GM18951 (cell line): ENCODE measurements at regions not wholly inside any gene's neighbourhood (a gene's known extent, or its start where the extent isn't known, plus 50 kb on each side); places are given as distances from the start of the nearest gene placed in this dataset.
"Not testable (repeated sequence)": the region's sequence is repeated elsewhere in the genome, so short reads cannot be mapped to it uniquely, and the experiment has no call there.

Experiments
- POLR2A ChIP-seq: IDR thresholded peaks from 4 replicates; pipeline ENCODE4 v1.6.1; 2011; ENCODE audit warnings: mild to moderate bottlenecking; ENCODE audit not compliant: insufficient read length, insufficient read depth; ENCODE audit errors: extremely low read depth
- in situ Hi-C: fragments of 300-500 bp; cut with MboI; formaldehyde crosslinking; loops from one replicate; pipeline ENCODE4 v1.12.0; 2022; ENCODE audit warnings: low sequenced_read_pairs, mixed read lengths, inconsistent platforms; ENCODE audit not compliant: unreplicated experiment

DNA sequence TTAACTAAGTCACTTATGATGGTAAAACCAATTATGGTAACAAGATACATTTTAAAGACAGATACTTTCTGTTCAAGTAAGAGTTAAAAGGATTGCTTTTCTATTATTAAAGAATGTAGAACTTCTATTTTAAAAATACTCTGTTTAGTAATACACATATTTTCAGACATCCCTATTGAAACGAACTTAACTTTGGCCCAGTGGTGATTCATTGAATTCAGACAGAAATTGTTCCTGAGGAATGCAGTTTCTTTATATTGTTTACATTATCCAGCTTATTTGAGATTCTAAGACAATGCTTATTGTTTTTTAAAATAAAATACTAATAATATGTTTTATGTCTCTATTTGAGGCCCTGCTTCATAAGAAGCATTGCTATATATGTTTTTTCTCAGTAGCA is 816.4 kb downstream of the SEMA5A start:
- TF ChIP-seq POLR2A = no peak
- in situ Hi-C loops = no loop called here

DNA sequence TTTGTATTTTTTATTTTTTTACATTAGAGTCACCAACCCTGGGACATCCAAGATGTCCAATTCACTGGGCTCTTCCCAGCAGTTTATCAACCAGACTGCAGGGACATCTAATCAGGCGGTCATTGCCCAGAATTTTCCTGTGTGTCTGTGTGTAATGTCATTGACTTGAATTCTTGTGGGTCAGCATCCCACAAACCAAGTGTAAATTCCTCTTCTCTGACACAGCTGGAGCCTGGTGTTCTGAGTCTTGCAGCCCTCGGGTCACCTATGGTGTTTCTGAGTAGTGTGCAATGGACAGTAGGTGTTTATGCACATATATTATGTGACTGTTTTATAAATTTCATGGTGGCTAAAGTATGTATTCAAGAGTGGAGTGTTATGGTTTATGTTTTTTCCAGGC is 815.7 kb downstream of the SEMA5A start:
- no peak for TF ChIP-seq POLR2A
- in situ Hi-C loops = no loop called here

DNA sequence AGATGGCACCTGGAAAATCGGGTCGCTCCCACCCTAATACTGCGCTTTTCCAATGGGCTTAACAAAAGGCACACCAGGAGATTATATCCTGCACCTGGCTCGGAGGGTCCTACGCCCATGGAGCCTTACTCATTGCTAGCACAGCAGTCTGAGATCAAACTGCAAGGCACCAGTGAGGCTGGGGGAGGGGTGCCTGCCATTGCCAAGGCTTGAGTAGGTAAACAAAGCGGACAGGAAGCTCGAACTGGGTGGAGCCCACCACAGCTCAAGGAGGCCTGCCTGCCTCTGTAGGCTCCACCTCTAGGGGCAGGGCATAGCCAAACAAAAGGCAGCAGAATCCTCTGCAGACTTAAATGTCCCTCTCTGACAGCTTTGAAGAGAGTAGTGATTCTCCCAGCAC is 814.8 kb downstream of the SEMA5A start:
- in situ Hi-C loops = not testable (repeated sequence)

DNA sequence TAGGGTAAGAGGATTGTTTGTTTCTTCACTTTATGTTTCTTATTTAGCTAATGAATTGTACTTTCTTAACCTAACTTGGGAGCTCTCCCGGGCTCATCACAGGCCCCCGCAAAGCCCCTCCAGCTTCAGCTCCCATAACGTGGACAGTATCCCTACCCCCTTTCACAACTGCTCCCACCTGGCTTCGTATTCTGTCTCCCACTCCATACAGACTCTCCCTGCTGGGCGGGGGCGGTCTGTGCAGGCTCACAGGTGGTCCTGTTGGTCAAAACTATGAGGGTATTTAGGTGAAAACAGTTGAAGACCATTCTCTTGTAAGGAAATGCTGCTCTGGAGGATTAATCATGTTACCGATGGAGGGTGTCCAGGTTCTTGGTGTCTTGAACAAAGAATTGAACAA is 805.3 kb downstream of the SEMA5A start:
- in situ Hi-C loops = no loop called here
- TF ChIP-seq POLR2A = no peak

DNA sequence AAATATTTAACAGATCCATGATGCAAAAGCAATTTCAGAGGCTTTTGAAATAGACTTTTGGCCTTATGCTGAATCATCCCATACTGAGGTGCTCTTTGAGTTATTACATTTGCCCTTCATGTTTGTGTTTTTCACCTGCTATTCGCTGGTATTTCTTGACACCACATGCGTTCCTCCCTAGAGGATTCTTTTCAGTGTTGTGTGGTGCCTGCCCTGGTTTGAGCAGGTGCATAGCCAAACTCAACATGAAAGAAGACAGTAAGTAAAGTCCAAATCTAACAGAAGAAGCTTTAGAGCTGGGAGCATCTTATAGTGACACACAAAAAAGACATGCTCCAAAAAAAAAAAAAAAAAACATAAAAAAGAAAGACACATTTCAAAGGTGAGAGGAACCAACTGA is 796.3 kb downstream of the SEMA5A start:
- in situ Hi-C loops = no loop called here
- TF ChIP-seq POLR2A = no peak

DNA sequence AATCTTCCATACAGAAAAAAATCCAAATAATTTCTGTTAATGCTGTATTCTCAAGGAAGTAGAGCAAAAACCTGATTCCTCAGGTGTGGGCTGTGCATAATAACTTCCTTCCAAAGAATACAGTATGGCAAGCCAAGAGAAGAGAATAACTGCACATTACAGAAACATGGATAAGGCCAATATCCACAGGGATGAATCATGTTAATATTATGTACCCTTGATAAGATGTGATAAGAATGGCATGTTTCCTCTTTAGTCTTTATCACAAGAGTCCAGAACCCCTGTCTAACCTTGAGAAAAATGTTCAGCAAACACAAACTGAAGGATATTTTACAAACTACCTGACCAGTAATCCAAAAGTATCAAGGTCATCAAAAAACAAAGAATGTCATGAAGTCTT is 795.8 kb downstream of the SEMA5A start:
- TF ChIP-seq POLR2A = no peak
- in situ Hi-C loops = no loop called here

DNA sequence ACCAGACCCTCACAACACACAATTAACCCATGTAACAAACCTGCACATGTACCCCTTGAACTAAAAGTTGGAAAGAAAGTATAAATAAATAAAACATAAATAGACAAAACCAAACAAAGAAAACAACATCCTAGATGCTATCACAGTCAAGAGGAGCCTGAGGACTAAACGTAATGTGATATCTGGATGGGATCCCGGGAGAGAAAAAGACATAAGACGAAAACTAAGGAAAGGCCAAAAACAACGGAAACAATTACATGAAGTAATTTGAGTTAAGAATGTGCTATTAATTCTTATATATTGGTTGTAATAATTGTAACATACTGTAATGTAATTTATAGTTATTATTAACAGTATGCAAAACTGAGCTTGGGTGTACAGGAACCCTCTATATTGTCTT is 793.9 kb downstream of the SEMA5A start:
- no peak for TF ChIP-seq POLR2A
- in situ Hi-C loops = no loop called here

DNA sequence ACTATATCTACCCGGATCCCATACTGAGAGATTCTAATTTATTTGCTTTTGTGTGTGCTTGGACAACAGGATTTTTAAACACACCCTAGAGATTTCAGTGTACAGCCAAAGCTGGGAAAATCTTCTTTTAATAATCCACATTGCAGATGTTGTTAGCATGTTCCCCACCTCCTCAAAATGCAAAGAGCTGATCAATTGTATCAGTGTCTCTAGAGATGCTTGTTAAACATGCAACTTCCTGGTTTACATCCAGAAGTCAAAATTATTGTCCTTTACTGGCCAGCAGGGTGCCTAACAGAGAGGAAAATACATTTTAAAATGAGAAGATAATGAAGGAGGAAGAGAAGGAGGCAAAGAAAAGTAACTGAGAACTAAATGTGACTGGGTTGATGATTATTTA is 793.3 kb downstream of the SEMA5A start:
- TF ChIP-seq POLR2A = no peak
- in situ Hi-C loops = no loop called here

DNA sequence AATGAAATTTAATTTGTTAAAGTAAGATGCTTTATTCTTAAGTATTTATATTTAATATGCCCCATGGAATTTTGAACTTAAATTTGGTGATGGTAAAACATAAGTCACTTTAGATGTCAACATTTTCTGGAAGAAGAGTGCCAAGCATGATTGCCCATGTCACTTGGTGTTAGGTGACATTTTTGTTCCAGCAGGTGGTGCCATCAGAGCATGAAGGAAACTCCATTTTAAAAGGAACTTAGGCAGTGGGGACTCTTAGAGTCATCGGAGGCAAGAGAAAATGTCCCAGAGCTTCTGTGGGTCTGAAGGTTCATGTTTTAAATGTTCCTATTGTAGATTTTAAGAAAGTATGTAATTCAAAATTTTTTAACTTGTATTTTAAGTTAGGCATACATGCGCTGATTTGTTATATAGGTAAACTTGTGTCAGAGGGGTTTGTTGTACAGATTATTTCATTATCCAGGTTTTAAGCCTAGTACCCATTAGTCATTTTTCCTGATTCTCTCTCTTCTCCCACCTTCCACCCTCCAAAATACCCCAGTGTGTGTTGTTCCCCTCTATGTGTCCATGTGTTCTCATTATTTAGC is 789.3 kb downstream of the SEMA5A start:
- TF ChIP-seq POLR2A = no peak
- in situ Hi-C loops = no loop called here

DNA sequence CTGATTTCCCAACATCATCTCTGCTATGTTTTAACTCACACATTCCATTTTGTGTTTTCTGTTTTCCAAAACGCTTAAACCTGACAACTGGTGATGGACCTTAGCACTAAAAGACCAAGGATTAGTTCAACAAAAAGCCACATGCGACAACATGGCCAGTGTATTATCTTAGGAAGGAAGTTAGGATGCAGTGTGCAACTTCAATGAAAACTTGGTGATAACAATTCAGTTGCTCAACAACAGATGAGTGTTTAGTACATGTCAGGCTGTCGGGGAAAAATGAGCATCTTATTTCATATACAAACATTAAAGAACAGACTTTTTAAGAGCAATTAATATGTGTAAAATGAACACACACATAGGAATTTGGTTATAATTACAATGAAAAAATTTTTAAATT is 780.0 kb downstream of the SEMA5A start:
- in situ Hi-C loops = no loop called here
- no peak for TF ChIP-seq POLR2A

DNA sequence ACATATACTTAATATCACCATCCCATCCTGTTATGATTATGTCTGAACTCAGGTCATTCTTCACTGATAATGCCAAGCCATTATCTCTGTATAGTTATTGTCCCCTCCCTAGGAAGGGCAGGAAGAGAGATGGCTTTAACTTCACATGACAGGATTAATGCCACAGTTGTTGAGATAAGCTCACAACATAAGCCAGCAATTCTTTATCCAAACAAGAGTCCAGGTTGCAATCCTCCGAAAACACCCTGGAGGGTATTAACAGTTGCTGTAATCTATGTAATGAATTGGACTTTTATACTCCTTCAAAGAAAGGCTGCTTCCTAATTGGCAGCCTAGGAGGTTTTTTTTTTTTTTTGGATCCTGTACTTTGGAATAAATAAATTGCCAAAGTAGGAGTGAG is 779.4 kb downstream of the SEMA5A start:
- TF ChIP-seq POLR2A = no peak
- in situ Hi-C loops = no loop called here

DNA sequence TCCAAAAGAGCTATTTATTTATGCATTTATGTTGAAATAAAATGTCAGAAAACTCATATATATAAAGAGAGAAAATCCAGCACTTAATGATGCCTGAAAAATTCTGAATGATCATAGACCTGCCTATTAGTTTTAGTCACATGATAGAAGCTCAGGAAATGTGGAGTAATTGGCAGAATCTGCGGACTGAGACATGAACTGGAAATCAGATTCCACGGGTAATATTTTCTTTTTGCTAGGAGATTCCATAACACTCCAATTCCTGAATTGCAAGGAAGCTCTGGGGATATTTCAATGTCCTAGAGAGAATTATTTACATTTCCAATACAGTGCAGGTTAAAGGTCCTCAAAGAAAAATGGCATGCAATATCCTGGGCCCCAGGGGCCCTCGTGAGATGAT is 778.8 kb downstream of the SEMA5A start:
- no peak for TF ChIP-seq POLR2A
- in situ Hi-C loops = no loop called here

DNA sequence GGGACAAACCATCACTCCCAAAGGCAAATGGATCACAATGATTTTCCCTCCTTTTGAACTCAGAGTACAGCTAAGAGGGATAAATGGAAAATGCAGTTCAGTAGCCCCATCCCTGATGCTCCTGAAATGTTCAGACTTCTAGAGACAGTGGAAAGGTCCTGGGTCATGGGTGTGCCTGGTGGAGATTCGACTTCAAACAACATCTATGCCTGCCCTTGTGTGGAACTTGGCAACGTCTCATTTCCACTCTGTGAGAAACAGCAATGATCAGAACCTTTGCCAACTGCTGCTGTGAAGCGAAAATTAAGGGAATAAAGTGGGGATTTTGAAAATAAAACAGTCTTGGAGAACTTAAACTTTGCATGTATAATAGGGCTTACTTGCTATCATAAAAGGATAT is 778.1 kb downstream of the SEMA5A start:
- in situ Hi-C loops = no loop called here
- no peak for TF ChIP-seq POLR2A

DNA sequence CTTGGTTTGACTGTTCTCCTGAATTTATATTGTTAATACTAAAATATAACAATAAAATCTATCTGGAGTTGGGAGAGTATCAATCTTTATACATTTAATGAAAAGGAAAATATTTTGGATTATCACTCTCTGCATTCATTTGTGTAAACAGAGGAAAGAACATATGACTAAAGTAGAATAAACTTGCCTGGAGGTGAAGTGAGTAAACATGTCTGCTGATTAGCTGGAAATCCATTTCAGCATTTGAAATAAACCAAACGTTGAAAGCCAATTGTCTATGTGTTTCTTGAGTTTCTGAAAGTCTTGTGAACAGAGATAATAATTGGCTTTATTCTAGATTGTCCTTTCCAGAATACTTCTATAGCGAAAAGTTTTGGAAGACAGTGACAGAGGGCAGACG is 776.2 kb downstream of the SEMA5A start:
- in situ Hi-C loops = no loop called here
- TF ChIP-seq POLR2A = no peak

DNA sequence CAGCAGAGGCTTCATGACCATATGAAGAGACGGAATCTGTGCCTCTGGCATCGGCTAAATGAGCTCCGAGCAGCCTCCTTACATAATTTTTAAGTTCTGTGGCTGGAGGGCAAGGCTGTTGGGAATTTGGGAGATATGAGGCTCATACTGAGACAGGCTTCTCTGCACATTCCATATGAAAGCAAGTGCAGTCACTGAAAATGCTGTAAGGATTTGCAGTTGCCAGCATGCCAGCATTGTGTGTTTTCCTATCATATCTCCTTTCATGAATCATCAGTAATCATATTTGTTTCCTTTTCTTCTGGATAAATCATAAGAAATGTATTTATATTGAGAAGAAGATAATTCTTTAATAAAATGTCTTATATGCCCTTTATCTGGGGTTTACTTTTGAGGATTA is 775.4 kb downstream of the SEMA5A start:
- in situ Hi-C loops = no loop called here
- no peak for TF ChIP-seq POLR2A
